ENCODE measurements at regions not wholly inside any gene's neighbourhood (a gene's known extent, or its start where the extent isn't known, plus 50 kb on each side); places are given as distances from the start of the nearest gene placed in this dataset.
A peak's percentile ranks its signal among the peaks of the same experiment; 100 is the strongest.
"Not testable (repeated sequence)": the region's sequence is repeated elsewhere in the genome, so short reads cannot be mapped to it uniquely, and the experiment has no call there.

GRCh38 chr7:26976840-26977239 is 112.5 kb upstream of the SKAP2 start:
- intact Hi-C loops (cut with DNase I), result no loop called here

GRCh38 chr7:26971924-26972323 is 107.5 kb upstream of the SKAP2 start:
- H3K4me3 ChIP-seq; H3K36me3 ChIP-seq; H3K27ac ChIP-seq; FAIRE-seq; DNase-seq; H3K4me1 ChIP-seq; intact Hi-C loops (cut with DNase I); H3K9me3 ChIP-seq; H3K27me3 ChIP-seq; ATAC-seq: not testable (repeated sequence)
- 84 to 93% methylated on average over 2 of the region's 2 CpGs for WGBS, 2 donors

More at GRCh38 chr7:26976840-26977239, 112.5 kb upstream of the SKAP2 start:
- no peak for FAIRE-seq
- H3K27ac ChIP-seq, result no peak overlapping the region
- no peaks in the 10 kb centered on the region for H3K9me3 ChIP-seq
- no peaks in the 10 kb centered on the region for H3K4me1 ChIP-seq
- H3K27me3 ChIP-seq, result no peaks in the 10 kb centered on the region
- no peak for TF ChIP-seq CTCF (IDR thresholded peaks at IDR 0.05)
- no peak overlapping the region for H3K4me3 ChIP-seq
- DNase-seq, result no peak
- H3K36me3 ChIP-seq, result no peaks in the 10 kb centered on the region
- no peak for ATAC-seq

GRCh38 chr7:26965724-26966123 is 101.3 kb upstream of the SKAP2 start:
- H3K27me3 ChIP-seq, result no peaks in the 10 kb centered on the region
- FAIRE-seq (no peak), DNase-seq (no peak), ATAC-seq (peak in 2 of 4 donors; percentile 47 to 54)
- intact Hi-C loops (cut with DNase I), result no loop called here
- no peak for TF ChIP-seq CTCF (IDR thresholded peaks at IDR 0.05)
- WGBS, 2 donors, result 29 to 33% methylated on average over 3 of the region's 3 CpGs
- H3K36me3 ChIP-seq, result no peaks in the 10 kb centered on the region
- H3K27ac ChIP-seq, result no peak overlapping the region
- H3K9me3 ChIP-seq, result no peaks in the 10 kb centered on the region
- no peak overlapping the region for H3K4me3 ChIP-seq
- peaks cover 0 to 11% (median 8%) of the 10 kb centered on the region in 3 donors for H3K4me1 ChIP-seq

- DNase-seq, result no peak
- Histone ChIP-seq H3K4me3 (no peak overlapping the region), H3K27me3 (no peaks in the 10 kb centered on the region), H3K4me1 (peaks cover 0 to 11% (median 8%) of the 10 kb centered on the region in 3 donors), H3K27ac (no peak overlapping the region), H3K9me3 (no peaks in the 10 kb centered on the region), H3K36me3 (no peaks in the 10 kb centered on the region)
- WGBS, 2 donors, result 82 to 87% methylated on average over 2 of the region's 2 CpGs
- intact Hi-C loops (cut with DNase I), result no loop called here
- TF ChIP-seq CTCF (IDR thresholded peaks at IDR 0.05), result no peak
- no peak for ATAC-seq
- FAIRE-seq, result no peak
Measured at GRCh38 chr7:26964156-26964808, 99.9 kb upstream of the SKAP2 start.

GRCh38 chr7:26959290-26959689 is 94.9 kb upstream of the SKAP2 start:
- FAIRE-seq, result no peak
- Histone ChIP-seq H3K4me1 (no peaks in the 10 kb centered on the region), H3K27ac (no peak overlapping the region), H3K4me3 (no peak overlapping the region), H3K9me3 (no peaks in the 10 kb centered on the region), H3K27me3 (no peaks in the 10 kb centered on the region), H3K36me3 (no peaks in the 10 kb centered on the region)
- TF ChIP-seq CTCF (IDR thresholded peaks at IDR 0.05), result no peak
- no peak for ATAC-seq
- no peak for DNase-seq
- WGBS, 2 donors, result 85 to 90% methylated on average over 3 of the region's 3 CpGs
- intact Hi-C loops (cut with DNase I), result no loop called here
